ENCODE measurements at regions not wholly inside any gene's neighbourhood (a gene's known extent, or its start where the extent isn't known, plus 50 kb on each side); places are given as distances from the start of the nearest gene placed in this dataset.

GRCh38 chr11:71115770-71116692 is 136.3 kb downstream of the SHANK2 start:
- TF ChIP-seq BRCA1 (IDR thresholded peaks at IDR 0.05; ENCODE audit: low read depth, low read length) (no peak), RAD21 (IDR thresholded peaks at IDR 0.05 in 1 of 2, conservative IDR thresholded peaks at IDR 0.05 in 1 of 2; ENCODE audit: low read depth in 2 of 2, low read length in 2 of 2) (no peak), NRF1 (IDR thresholded peaks at IDR 0.05; ENCODE audit: low read depth, low read length) (no peak), CEBPB (IDR thresholded peaks at IDR 0.05; ENCODE audit: low read depth, low read length) (no peak), CTCF (IDR thresholded peaks at IDR 0.05; ENCODE audit: control extremely low read depth in 1 of 3, insufficient read depth in 1 of 3, low read depth in 1 of 3, low read length in 3 of 3) (no peak), MAX (IDR thresholded peaks at IDR 0.05) (no peak), ATF3 (IDR thresholded peaks at IDR 0.05; ENCODE audit: insufficient read depth, low read depth, low read length) (no peak), POLR2A (IDR thresholded peaks at IDR 0.05; ENCODE audit: control extremely low read depth in 1 of 2, low read depth in 2 of 2, low read length in 2 of 2) (no peak), SP1 (IDR thresholded peaks at IDR 0.05; ENCODE audit: low read depth, low read length) (no peak), ZNF274 (IDR thresholded peaks at IDR 0.05; ENCODE audit: borderline replicate concordance, extremely low read depth, low read length) (no peak), EZH2 (IDR thresholded peaks at IDR 0.05; ENCODE audit: low read depth, low read length, severe bottlenecking) (no peak), EGR1 (IDR thresholded peaks at IDR 0.05; ENCODE audit: borderline replicate concordance, low read depth, low read length) (no peak), CBX5 (IDR thresholded peaks at IDR 0.05; ENCODE audit: low read depth, low read length) (no peak), NANOG (IDR thresholded peaks at IDR 0.05; ENCODE audit: insufficient read depth, low read depth, low read length, poor library complexity, severe bottlenecking) (no peak)

Measured in H1 (cell line).